DOHH2 (cell line): ENCODE measurements at regions not wholly inside any gene's neighbourhood (a gene's known extent, or its start where the extent isn't known, plus 50 kb on each side); places are given as distances from the start of the nearest gene placed in this dataset.

ENCODE experiments used
- H3F3A ChIP-seq: fragments of 200-600 bp; sonication (generic), shearing (Covaris generic); 2 replicates; pipeline ENCODE4 v1.6.0; 2016; ENCODE audit warnings: antibody characterized with exemption, mild to moderate bottlenecking; ENCODE audit not compliant: control insufficient read depth, insufficient read depth
- H3K27ac ChIP-seq: fragments of 200-600 bp; sonication (generic); 2 replicates; pipeline ENCODE4 v1.5.1; 2014; ENCODE audit warnings: low read depth, mild to moderate bottlenecking, low read length, moderate library complexity
- H3K27me3 ChIP-seq: fragments of 200-600 bp; sonication (generic); 2 replicates; pipeline ENCODE4 v1.6.1; 2014; ENCODE audit warnings: mild to moderate bottlenecking, low read length, mixed read lengths; ENCODE audit not compliant: control insufficient read depth
- H3K36me3 ChIP-seq: fragments of 200-600 bp; sonication (generic); 2 replicates; pipeline ENCODE4 v1.6.1; 2014; ENCODE audit warnings: mild to moderate bottlenecking, low read length, moderate library complexity, mixed read lengths; ENCODE audit not compliant: control insufficient read depth
- H3K4me1 ChIP-seq: fragments of 200-600 bp; sonication (generic); 2 replicates; pipeline ENCODE4 v1.6.1; 2014; ENCODE audit warnings: mild to moderate bottlenecking, low read length, mixed read lengths; ENCODE audit not compliant: control insufficient read depth
- H3K4me2 ChIP-seq: fragments of 200-600 bp; sonication (generic); 2 replicates; pipeline ENCODE4 v1.6.0; 2014; ENCODE audit warnings: mild to moderate bottlenecking, low read length, moderate library complexity
- H3K4me3 ChIP-seq: fragments of 200-600 bp; sonication (generic); 2 replicates; pipeline ENCODE4 v1.5.1; 2014; ENCODE audit warnings: mild to moderate bottlenecking, low read length, mixed read lengths
- H3K79me2 ChIP-seq: fragments of 200-600 bp; sonication (generic); 2 replicates; pipeline ENCODE4 v1.6.1; 2014; ENCODE audit warnings: mild to moderate bottlenecking, low read length, mixed read lengths; ENCODE audit not compliant: control insufficient read depth
- H3K9me2 ChIP-seq: fragments of 200-600 bp; sonication (generic); replicated peaks from 2 replicates; pipeline ENCODE4 v1.6.1; 2014; ENCODE audit warnings: mild to moderate bottlenecking, low read length, mixed read lengths; ENCODE audit not compliant: control insufficient read depth
- H3K9me3 ChIP-seq: fragments of 200-600 bp; sonication (generic); 2 replicates; pipeline ENCODE4 v1.6.1; 2014; ENCODE audit warnings: antibody characterized with exemption, low read length, mixed read lengths; ENCODE audit not compliant: control insufficient read depth, insufficient read depth
- H4K20me1 ChIP-seq: fragments of 200-600 bp; sonication (generic); 2 replicates; pipeline ENCODE4 v1.6.0; 2014; ENCODE audit warnings: low read depth, mild to moderate bottlenecking, antibody characterized with exemption, low read length, moderate library complexity; ENCODE audit not compliant: control insufficient read depth, insufficient read depth
- EZH2phosphoT487 ChIP-seq: fragments of 200-600 bp; sonication (generic); IDR thresholded peaks from 2 replicates; pipeline ENCODE4 v1.6.1; 2017; ENCODE audit warnings: borderline replicate concordance, mild to moderate bottlenecking, antibody characterized with exemption, low read length, moderate library complexity, mixed read lengths
- TF ChIP-seq, protein P1 (sequence below): fragments of 200-600 bp; sonication (generic); IDR thresholded peaks from one replicate; pipeline ENCODE4 v1.5.1; 2014; ENCODE audit warnings: antibody characterized with exemption, mild to moderate bottlenecking, low read depth, low read length; ENCODE audit not compliant: poor library complexity, severe bottlenecking

DNA sequence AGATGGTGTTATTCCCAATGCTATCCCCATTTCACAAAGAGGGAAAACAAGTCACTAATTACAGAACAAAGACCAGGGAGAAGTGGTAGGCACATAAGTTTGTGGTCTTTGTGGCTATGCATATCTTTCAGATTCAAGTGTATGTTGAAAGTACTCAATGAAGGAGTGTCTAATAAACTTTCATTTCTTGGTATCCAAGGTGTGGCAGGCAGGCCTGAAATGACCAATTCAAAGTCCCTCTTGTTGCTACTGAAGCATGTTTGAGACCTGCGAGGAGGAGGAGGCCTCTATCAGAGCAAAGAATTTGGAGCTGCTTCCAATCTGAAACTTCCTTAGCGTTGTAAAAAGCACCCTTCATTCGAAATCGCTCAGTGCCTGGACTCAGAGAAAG lies 60.9 kb upstream of the KLF7 start:
- H3K9me2 ChIP-seq: no peaks in the 10 kb centered on the region
- H3K36me3 ChIP-seq: no peaks in the 10 kb centered on the region
- no peaks in the 10 kb centered on the region for H3K9me3 ChIP-seq
- no peaks in the 10 kb centered on the region for H3F3A ChIP-seq
- TF ChIP-seq EZH2phosphoT487: no peak
- TF ChIP-seq, protein P1, sequence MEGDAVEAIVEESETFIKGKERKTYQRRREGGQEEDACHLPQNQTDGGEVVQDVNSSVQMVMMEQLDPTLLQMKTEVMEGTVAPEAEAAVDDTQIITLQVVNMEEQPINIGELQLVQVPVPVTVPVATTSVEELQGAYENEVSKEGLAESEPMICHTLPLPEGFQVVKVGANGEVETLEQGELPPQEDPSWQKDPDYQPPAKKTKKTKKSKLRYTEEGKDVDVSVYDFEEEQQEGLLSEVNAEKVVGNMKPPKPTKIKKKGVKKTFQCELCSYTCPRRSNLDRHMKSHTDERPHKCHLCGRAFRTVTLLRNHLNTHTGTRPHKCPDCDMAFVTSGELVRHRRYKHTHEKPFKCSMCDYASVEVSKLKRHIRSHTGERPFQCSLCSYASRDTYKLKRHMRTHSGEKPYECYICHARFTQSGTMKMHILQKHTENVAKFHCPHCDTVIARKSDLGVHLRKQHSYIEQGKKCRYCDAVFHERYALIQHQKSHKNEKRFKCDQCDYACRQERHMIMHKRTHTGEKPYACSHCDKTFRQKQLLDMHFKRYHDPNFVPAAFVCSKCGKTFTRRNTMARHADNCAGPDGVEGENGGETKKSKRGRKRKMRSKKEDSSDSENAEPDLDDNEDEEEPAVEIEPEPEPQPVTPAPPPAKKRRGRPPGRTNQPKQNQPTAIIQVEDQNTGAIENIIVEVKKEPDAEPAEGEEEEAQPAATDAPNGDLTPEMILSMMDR: no peak
- no peak overlapping the region for H3K4me3 ChIP-seq
- no peaks in the 10 kb centered on the region for H3K4me1 ChIP-seq
- peaks cover 3% of the 10 kb centered on the region for H3K27me3 ChIP-seq
- H3K4me2 ChIP-seq: no peak overlapping the region
- no peaks in the 10 kb centered on the region for H3K79me2 ChIP-seq
- no peaks in the 10 kb centered on the region for H4K20me1 ChIP-seq
- H3K27ac ChIP-seq: no peak overlapping the region

GRCh38 chr2:207227062-207227748 lies 61.5 kb upstream of the KLF7 start:
- Histone ChIP-seq H3K27me3 (peaks cover 3% of the 10 kb centered on the region), H4K20me1 (no peaks in the 10 kb centered on the region), H3K9me3 (no peaks in the 10 kb centered on the region), H3K9me2 (no peaks in the 10 kb centered on the region), H3F3A (no peaks in the 10 kb centered on the region), H3K4me2 (no peak overlapping the region), H3K36me3 (no peaks in the 10 kb centered on the region), H3K4me1 (no peaks in the 10 kb centered on the region), H3K4me3 (no peak overlapping the region), H3K79me2 (no peaks in the 10 kb centered on the region), H3K27ac (no peak overlapping the region)
- no peak for TF ChIP-seq EZH2phosphoT487
- TF ChIP-seq, protein P1: no peak

DNA sequence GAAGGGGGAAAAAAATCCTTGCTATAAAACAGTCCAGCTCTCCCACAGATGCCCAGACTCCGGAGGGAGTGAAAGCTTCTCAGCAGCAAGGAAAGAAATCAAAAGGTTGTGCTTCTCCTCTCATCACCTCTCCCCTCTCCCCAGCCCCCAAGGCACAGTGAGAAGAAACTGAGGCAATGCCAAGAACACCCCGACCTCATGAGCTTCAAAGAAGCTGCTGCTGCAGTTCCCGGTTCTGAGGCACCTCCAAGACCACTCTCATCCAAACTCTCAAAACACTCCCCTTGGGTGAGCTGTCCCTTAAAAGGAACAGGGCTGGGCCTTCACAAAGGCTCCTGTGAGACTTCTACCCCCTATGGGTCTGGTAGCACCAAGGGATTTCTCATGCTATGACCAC lies 62.0 kb upstream of the KLF7 start:
- H3K79me2 ChIP-seq: no peaks in the 10 kb centered on the region
- no peak overlapping the region for H3K27ac ChIP-seq
- no peaks in the 10 kb centered on the region for H3K9me3 ChIP-seq
- no peaks in the 10 kb centered on the region for H3K4me1 ChIP-seq
- peaks cover 3% of the 10 kb centered on the region; the same call in 1 of the 2 replicates for H3K27me3 ChIP-seq
- no peaks in the 10 kb centered on the region for H3K9me2 ChIP-seq
- H3K4me2 ChIP-seq: no peak overlapping the region
- no peaks in the 10 kb centered on the region for H3F3A ChIP-seq
- no peaks in the 10 kb centered on the region for H4K20me1 ChIP-seq
- TF ChIP-seq EZH2phosphoT487: no peak
- TF ChIP-seq, protein P1: no peak
- H3K36me3 ChIP-seq: no peaks in the 10 kb centered on the region
- no peak overlapping the region for H3K4me3 ChIP-seq
